ENCODE measurements at regions not wholly inside any gene's neighbourhood (a gene's known extent, or its start where the extent isn't known, plus 50 kb on each side); places are given as distances from the start of the nearest gene placed in this dataset.
"Not testable (repeated sequence)": the region's sequence is repeated elsewhere in the genome, so short reads cannot be mapped to it uniquely, and the experiment has no call there.

GRCh38 chr1:192463661-192464060 lies 111.9 kb upstream of the RGS1 start:
- no peak overlapping the region for H2AFZ ChIP-seq (ENCODE audit: low read length)
- H3F3A ChIP-seq (ENCODE audit: insufficient read depth, low read length), result peaks cover 10% of the 10 kb centered on the region
- H3K27ac ChIP-seq (ENCODE audit: low read length), result no peak overlapping the region
- H4K20me1 ChIP-seq (ENCODE audit: insufficient read depth, low read length), result no peaks in the 10 kb centered on the region
- H3K79me2 ChIP-seq (ENCODE audit: low read length), result no peaks in the 10 kb centered on the region
- no peak overlapping the region for H3K9ac ChIP-seq (ENCODE audit: low read length)
- no peaks in the 10 kb centered on the region for H3K9me3 ChIP-seq (replicated peaks; ENCODE audit: insufficient read depth, low read length)
- no peaks in the 10 kb centered on the region for H3K36me3 ChIP-seq (replicated peaks; ENCODE audit: insufficient read depth, low read length)
- no peak overlapping the region for H3K4me3 ChIP-seq (ENCODE audit: low read length)
- no peaks in the 10 kb centered on the region for H3K9me2 ChIP-seq (replicated peaks; ENCODE audit: insufficient read depth, low read length)
- DNase-seq, result no peak
- peaks cover 26% of the 10 kb centered on the region for H3K4me1 ChIP-seq (ENCODE audit: low read length)
- H3K4me2 ChIP-seq (ENCODE audit: low read depth, low read length), result no peak overlapping the region
- no peak for TF ChIP-seq EZH2 (optimal IDR thresholded peaks at IDR 0.05; ENCODE audit: low read depth, low read length)
- TF ChIP-seq CTCF (IDR thresholded peaks at IDR 0.05; ENCODE audit: low read length), result no peak
- no peak for TF ChIP-seq EZH2phosphoT487 (IDR thresholded peaks at IDR 0.05; ENCODE audit: low read length)
- no peaks in the 10 kb centered on the region for H3K27me3 ChIP-seq (replicated peaks; ENCODE audit: insufficient read depth, low read length)

GRCh38 chr1:192465221-192465620 lies 110.4 kb upstream of the RGS1 start:
- not testable (repeated sequence) for H3K79me2 ChIP-seq (ENCODE audit: low read length); H4K20me1 ChIP-seq (ENCODE audit: insufficient read depth, low read length); H3K9ac ChIP-seq (ENCODE audit: low read length); H3K4me2 ChIP-seq (ENCODE audit: low read depth, low read length); H3K27ac ChIP-seq (ENCODE audit: low read length); H3K4me3 ChIP-seq (ENCODE audit: low read length); H3K36me3 ChIP-seq (replicated peaks; ENCODE audit: insufficient read depth, low read length); H2AFZ ChIP-seq (ENCODE audit: low read length); DNase-seq; H3K9me2 ChIP-seq (replicated peaks; ENCODE audit: insufficient read depth, low read length); H3K27me3 ChIP-seq (replicated peaks; ENCODE audit: insufficient read depth, low read length); H3K9me3 ChIP-seq (replicated peaks; ENCODE audit: insufficient read depth, low read length)
- Histone ChIP-seq H3F3A (ENCODE audit: insufficient read depth, low read length) (peaks cover 10% of the 10 kb centered on the region), H3K4me1 (ENCODE audit: low read length) (peaks cover 29% of the 10 kb centered on the region)

GRCh38 chr1:192474080-192474683 lies 101.4 kb upstream of the RGS1 start:
- H3F3A ChIP-seq (ENCODE audit: insufficient read depth, low read length), result no peaks in the 10 kb centered on the region
- H3K27me3 ChIP-seq (replicated peaks; ENCODE audit: insufficient read depth, low read length), result no peaks in the 10 kb centered on the region
- no peak overlapping the region for H3K27ac ChIP-seq (ENCODE audit: low read length)
- no peaks in the 10 kb centered on the region for H4K20me1 ChIP-seq (ENCODE audit: insufficient read depth, low read length)
- no peaks in the 10 kb centered on the region for H3K36me3 ChIP-seq (replicated peaks; ENCODE audit: insufficient read depth, low read length)
- H3K9me3 ChIP-seq (replicated peaks; ENCODE audit: insufficient read depth, low read length), result no peaks in the 10 kb centered on the region
- no peaks in the 10 kb centered on the region for H3K9me2 ChIP-seq (replicated peaks; ENCODE audit: insufficient read depth, low read length)
- no peak overlapping the region for H3K4me3 ChIP-seq (ENCODE audit: low read length)
- TF ChIP-seq EZH2phosphoT487 (IDR thresholded peaks at IDR 0.05; ENCODE audit: low read length), result no peak
- TF ChIP-seq CTCF (IDR thresholded peaks at IDR 0.05; ENCODE audit: low read length), result peak; percentile 70
- no peak overlapping the region for H2AFZ ChIP-seq (ENCODE audit: low read length)
- peak; percentile 67 for DNase-seq
- peaks cover 12% of the 10 kb centered on the region for H3K4me1 ChIP-seq (ENCODE audit: low read length)
- H3K9ac ChIP-seq (ENCODE audit: low read length), result no peak overlapping the region
- no peak overlapping the region for H3K4me2 ChIP-seq (ENCODE audit: low read depth, low read length)
- no peaks in the 10 kb centered on the region for H3K79me2 ChIP-seq (ENCODE audit: low read length)

GRCh38 chr1:192475329-192475728 lies 100.2 kb upstream of the RGS1 start:
- H3K79me2 ChIP-seq (ENCODE audit: low read length), result no peaks in the 10 kb centered on the region
- no peak for DNase-seq

More at GRCh38 chr1:192475329-192475728, 100.2 kb upstream of the RGS1 start:
- TF ChIP-seq EZH2 (optimal IDR thresholded peaks at IDR 0.05; ENCODE audit: low read depth, low read length) (no peak), CTCF (IDR thresholded peaks at IDR 0.05; ENCODE audit: low read length) (no peak), EZH2phosphoT487 (IDR thresholded peaks at IDR 0.05; ENCODE audit: low read length) (no peak)
- Histone ChIP-seq H3K4me3 (ENCODE audit: low read length) (no peak overlapping the region), H3F3A (ENCODE audit: insufficient read depth, low read length) (peaks cover 3% of the 10 kb centered on the region; the same call in 1 of the 2 replicates), H3K27me3 (replicated peaks; ENCODE audit: insufficient read depth, low read length) (no peaks in the 10 kb centered on the region), H3K9me2 (replicated peaks; ENCODE audit: insufficient read depth, low read length) (no peaks in the 10 kb centered on the region), H2AFZ (ENCODE audit: low read length) (no peak overlapping the region), H3K27ac (ENCODE audit: low read length) (no peak overlapping the region), H4K20me1 (ENCODE audit: insufficient read depth, low read length) (no peaks in the 10 kb centered on the region), H3K4me2 (ENCODE audit: low read depth, low read length) (no peak overlapping the region), H3K9me3 (replicated peaks; ENCODE audit: insufficient read depth, low read length) (no peaks in the 10 kb centered on the region), H3K9ac (ENCODE audit: low read length) (no peak overlapping the region), H3K4me1 (ENCODE audit: low read length) (peaks cover 8% of the 10 kb centered on the region), H3K36me3 (replicated peaks; ENCODE audit: insufficient read depth, low read length) (no peaks in the 10 kb centered on the region)

Data from MM.1S (cell line).